Activated T-helper 1 cell treated with anti-CD3 and anti-CD28 coated beads, Interleukin-12 subunit alpha, Interleukin-12 subunit beta, Interleukin-2, Interleukin-4 antibody, amounts not matched to agents 30 ng/mL and 10 ng/mL and 1 ng/mL, durations not matched to agents 14 hours and 24 hours and 36 hours (primary cell): ENCODE measurements at regions not wholly inside any gene's neighbourhood (a gene's known extent, or its start where the extent isn't known, plus 50 kb on each side); places are given as distances from the start of the nearest gene placed in this dataset.
"Not testable (repeated sequence)": the region's sequence is repeated elsewhere in the genome, so short reads cannot be mapped to it uniquely, and the experiment has no call there.

ENCODE experiments used
- DNase-seq: peaks from one replicate; pipeline ENCODE4 v3.0.0; 2021; ENCODE audit warnings: low spot score
- H3K27ac Mint-ChIP-seq: one replicate; pipeline ENCODE4 v1.8.0; 2021; ENCODE audit warnings: mild to moderate bottlenecking, mixed read lengths
- H3K27me3 Mint-ChIP-seq: one replicate; pipeline ENCODE4 v1.8.0; 2022; ENCODE audit warnings: mild to moderate bottlenecking, moderate library complexity, mixed read lengths; ENCODE audit not compliant: insufficient read depth
- H3K36me3 Mint-ChIP-seq: one replicate; pipeline ENCODE4 v1.8.0; 2021; ENCODE audit warnings: low read depth, mixed read lengths
- H3K4me1 Mint-ChIP-seq: one replicate; pipeline ENCODE4 v1.8.0; 2021; ENCODE audit warnings: low read depth, mixed read lengths
- H3K4me3 Mint-ChIP-seq: one replicate; pipeline ENCODE4 v1.8.0; 2021; ENCODE audit warnings: mild to moderate bottlenecking, moderate library complexity, mixed read lengths
- H3K9me3 Mint-ChIP-seq: one replicate; pipeline ENCODE4 v1.8.0; 2021; ENCODE audit warnings: mixed read lengths
- intact Hi-C: fragments of 100-400 bp; cut with micrococcal nuclease; formaldehyde crosslinking; loops from one replicate; pipeline ENCODE4 v1.15.1; 2024

DNA sequence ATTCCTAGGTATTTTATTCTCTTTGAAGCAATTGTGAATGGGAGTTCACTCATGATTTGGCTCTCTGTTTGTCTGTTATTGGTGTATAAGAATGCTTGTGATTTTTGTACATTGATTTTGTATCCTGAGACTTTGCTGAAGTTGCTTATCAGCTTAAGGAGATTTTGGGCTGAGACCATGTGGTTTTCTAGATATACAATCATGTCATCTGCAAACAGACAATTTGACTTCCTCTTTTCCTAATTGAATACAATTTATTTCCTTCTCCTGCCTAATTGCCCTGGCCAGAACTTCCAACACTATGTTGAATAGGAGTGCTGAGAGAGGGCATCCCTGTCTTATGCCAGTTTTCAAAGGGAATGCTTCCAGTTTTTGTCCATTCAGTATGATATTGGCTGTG is 137.3 kb downstream of the PLPPR4 start:
- H3K4me3 Mint-ChIP-seq, H3K27me3 Mint-ChIP-seq, H3K4me1 Mint-ChIP-seq, H3K27ac Mint-ChIP-seq, H3K9me3 Mint-ChIP-seq, DNase-seq, H3K36me3 Mint-ChIP-seq, intact Hi-C loops: not testable (repeated sequence)

DNA sequence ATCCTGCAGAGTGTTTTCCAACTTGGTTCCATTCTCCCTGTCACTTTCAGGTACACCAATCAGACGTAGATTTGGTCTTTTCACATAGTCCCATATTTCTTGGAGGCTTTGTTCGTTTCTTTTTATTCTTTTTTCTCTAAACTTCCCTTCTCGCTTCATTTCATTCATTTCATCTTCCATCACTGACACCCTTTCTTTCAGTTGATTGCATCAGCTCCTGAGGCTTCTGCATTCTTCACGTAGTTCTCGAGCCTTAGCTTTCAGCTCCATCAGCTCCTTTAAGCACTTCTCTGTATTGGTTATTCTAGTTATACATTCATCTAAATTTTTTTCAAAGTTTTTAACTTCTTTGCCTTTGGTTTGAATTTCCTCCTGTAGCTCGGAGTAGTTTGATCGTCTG is 140.1 kb downstream of the PLPPR4 start:
- H3K36me3 Mint-ChIP-seq, H3K9me3 Mint-ChIP-seq, H3K27me3 Mint-ChIP-seq, H3K4me3 Mint-ChIP-seq, H3K27ac Mint-ChIP-seq, intact Hi-C loops, H3K4me1 Mint-ChIP-seq, DNase-seq: not testable (repeated sequence)

DNA sequence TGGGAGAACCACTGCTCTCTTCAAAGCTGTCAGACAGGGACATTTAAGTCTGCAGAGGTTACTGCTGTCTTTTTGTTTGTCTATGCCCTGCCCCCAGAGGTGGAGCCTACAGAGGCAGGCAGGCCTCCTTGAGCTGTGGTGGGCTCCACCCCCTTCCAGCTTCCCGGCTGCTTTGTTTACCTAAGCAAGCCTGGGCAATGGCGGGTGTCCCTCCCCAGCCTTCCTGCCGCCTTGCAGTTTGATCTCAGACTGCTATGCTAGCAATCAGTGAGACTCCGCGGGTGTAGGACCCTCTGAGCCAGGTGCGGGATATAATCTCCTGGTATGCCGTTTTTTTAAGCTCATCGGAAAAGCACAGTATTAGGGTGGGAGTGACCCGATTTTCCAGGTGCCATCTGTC is 141.0 kb downstream of the PLPPR4 start:
- H3K9me3 Mint-ChIP-seq, DNase-seq, H3K4me1 Mint-ChIP-seq, H3K27ac Mint-ChIP-seq, H3K36me3 Mint-ChIP-seq, intact Hi-C loops, H3K4me3 Mint-ChIP-seq, H3K27me3 Mint-ChIP-seq: not testable (repeated sequence)

DNA sequence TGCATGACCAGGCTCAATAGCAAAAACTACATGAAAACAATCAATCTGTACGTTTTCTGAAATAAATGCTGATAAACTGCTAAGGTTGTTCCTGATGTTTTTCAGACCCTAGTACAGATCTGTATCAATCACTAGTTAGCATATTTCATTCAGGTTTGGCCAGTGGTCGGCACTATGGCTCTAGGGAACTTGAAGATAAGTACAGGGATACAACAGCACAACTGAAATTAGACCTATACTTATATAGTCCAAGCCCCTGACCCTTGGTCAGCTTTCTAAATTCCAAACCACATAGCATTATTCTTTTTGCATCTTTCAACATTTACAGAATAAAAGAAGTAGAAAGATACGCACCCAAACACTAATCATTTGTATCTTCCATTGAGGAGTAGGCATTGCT is 142.7 kb downstream of the PLPPR4 start:
- no peaks in the 10 kb centered on the region for H3K9me3 Mint-ChIP-seq
- H3K4me1 Mint-ChIP-seq, result no peaks in the 10 kb centered on the region
- no peak overlapping the region for H3K4me3 Mint-ChIP-seq
- no peaks in the 10 kb centered on the region for H3K36me3 Mint-ChIP-seq
- H3K27ac Mint-ChIP-seq, result no peak overlapping the region
- DNase-seq, result no peak
- intact Hi-C loops, result no loop called here
- no peaks in the 10 kb centered on the region for H3K27me3 Mint-ChIP-seq

DNA sequence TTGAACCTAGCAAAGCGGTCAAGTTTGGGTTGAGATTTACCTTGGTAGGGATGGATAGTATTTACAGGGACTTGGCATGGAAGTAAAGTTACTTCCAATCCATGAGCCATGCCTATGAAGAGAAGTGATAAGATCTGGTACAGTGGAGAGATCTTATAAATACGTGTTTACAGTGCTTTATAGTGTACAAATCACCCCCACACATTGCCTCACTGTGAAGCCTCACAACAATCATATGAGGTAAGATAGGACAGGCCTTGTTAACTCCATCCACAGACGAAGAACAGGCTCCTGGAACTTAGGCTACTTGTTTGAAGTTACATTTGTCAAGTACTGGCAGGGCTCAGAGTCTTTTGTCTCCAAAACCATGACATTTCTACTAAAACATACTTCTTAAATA is 159.8 kb downstream of the PLPPR4 start:
- no peaks in the 10 kb centered on the region for H3K4me1 Mint-ChIP-seq
- H3K4me3 Mint-ChIP-seq, result no peak overlapping the region
- intact Hi-C loops, result no loop called here
- H3K9me3 Mint-ChIP-seq, result no peaks in the 10 kb centered on the region
- no peaks in the 10 kb centered on the region for H3K36me3 Mint-ChIP-seq
- H3K27ac Mint-ChIP-seq, result no peak overlapping the region
- DNase-seq, result no peak
- H3K27me3 Mint-ChIP-seq, result no peaks in the 10 kb centered on the region

DNA sequence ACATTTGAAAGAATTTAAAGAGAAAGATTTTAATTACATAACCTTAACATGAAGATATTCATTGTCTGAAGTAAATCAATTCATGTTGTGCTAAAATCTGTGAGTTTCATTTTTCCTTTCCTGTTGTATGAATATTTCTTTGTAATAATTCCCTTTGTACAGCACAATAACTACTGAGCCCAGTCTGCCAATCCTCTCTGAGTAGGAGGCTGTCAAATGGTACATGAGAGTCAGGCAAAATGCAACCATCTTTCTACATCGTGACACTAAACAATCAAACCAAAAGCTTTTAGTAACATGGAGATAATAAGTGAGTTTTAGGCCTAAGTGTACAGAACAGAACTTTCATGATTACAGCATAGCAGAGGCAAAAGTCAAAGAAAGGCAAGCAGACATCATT is 165.5 kb downstream of the PLPPR4 start:
- no peaks in the 10 kb centered on the region for H3K4me1 Mint-ChIP-seq
- H3K4me3 Mint-ChIP-seq, result no peak overlapping the region
- no peaks in the 10 kb centered on the region for H3K9me3 Mint-ChIP-seq
- intact Hi-C loops, result no loop called here
- H3K27ac Mint-ChIP-seq, result no peak overlapping the region
- no peak for DNase-seq
- H3K36me3 Mint-ChIP-seq, result no peaks in the 10 kb centered on the region
- no peaks in the 10 kb centered on the region for H3K27me3 Mint-ChIP-seq

DNA sequence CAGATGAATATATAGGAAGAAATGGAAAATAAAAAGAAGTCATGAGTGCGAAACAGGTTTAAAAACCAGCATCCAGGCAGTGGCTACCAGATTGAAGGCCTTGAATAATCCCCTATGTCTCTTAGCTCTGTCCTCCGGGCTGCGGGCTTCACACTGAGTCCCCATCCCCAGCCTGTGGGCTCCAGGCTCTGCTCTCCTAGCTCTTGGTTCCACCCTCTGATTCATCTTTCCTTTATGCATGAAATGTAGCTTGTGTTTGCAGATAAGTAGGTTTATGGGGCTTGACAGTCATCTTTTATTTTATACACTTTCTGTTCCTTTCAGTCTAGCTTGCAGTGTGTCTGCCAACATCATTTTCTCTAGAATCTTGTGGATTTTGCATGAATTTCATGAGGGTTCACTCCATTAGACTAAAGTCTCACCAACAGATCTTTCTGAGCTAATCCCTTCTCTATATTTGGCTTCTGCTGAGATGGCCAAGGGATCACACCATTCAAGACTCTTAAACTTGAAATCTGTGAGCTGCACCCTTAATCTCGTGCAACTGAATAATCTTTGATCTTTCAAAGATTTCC is 174.5 kb downstream of the PLPPR4 start:
- Mint-ChIP-seq H3K36me3 (no peaks in the 10 kb centered on the region), H3K4me1 (peaks cover 9% of the 10 kb centered on the region), H3K4me3 (no peak overlapping the region), H3K9me3 (no peaks in the 10 kb centered on the region), H3K27me3 (peaks cover 1% of the 10 kb centered on the region), H3K27ac (no peak overlapping the region)
- no peak for DNase-seq
- intact Hi-C loops, result no loop called here

DNA sequence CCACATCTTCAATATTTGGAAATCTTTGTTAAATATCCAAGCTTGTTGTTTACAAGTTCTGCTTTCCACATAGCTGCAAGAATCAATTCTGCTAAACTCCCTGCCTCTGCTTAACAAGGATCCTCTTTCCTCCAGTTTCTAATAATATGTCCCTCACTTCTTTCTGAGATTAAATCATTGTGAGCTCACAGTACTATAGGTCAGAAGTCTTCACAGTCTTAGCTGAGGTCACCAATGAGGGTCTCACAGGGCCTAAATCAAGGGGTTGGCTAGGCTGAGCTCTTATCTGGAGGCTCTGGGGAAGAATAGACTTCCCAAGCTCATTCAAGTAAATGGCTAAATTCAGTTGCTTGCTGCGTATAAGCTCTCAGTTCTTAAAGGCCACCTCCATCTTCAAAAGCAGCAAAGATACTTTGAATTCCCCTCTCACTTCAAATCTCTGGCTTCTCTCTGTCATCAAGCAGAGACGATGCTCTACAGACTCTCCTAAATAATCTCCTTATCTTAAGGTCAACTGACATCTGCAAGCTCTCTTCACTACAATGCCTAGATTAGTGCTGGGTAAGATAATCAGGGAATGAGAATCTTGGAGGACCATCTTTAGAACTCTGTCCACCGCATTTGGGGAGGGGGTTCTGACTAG is 175.3 kb downstream of the PLPPR4 start:
- H3K4me3 Mint-ChIP-seq, result no peak overlapping the region
- no peaks in the 10 kb centered on the region for H3K9me3 Mint-ChIP-seq
- intact Hi-C loops, result no loop called here
- no peaks in the 10 kb centered on the region for H3K36me3 Mint-ChIP-seq
- no peak for DNase-seq
- peaks cover 1% of the 10 kb centered on the region for H3K27me3 Mint-ChIP-seq
- H3K4me1 Mint-ChIP-seq, result peaks cover 9% of the 10 kb centered on the region
- H3K27ac Mint-ChIP-seq, result no peak overlapping the region

DNA sequence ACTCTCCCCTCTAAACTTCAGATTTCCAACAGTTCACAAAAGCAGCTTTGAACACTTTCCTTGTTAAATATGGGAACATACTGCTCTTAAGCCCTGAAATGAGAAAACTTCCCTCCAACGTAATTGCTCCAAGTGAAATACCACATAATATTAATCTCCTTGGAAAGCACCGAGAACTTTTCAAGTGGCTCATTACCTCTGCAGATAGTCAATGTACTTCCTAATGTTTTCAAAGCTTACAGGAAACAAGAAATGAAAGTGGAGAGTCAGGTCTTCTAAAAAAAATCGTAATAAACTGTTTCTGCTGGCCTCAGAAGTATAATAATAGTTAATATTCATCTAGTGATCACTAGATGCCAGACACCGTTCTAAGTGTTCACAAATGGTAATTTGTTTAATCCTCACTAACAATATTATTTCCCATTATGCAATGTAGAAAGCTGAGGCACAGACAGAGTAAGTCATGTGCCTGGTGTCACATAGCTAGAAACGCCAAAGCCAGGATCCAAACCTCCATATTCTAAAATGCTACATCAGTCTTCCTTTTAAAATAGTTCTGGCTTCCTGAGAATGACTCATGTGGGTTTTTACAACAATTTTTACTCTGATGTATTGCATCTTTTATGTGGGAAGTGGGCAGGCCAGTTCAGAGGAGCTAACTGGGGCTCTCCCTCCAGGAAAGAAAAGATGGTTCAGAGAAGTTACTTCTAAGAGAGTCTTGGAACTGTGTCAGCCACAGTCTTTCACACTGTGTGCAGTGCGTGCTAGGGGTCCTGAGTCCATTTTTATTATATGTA is 177.2 kb downstream of the PLPPR4 start:
- H3K4me3 Mint-ChIP-seq, result no peak overlapping the region
- peaks cover 9% of the 10 kb centered on the region for H3K4me1 Mint-ChIP-seq
- no peak overlapping the region for H3K27ac Mint-ChIP-seq
- no peak for DNase-seq
- no peaks in the 10 kb centered on the region for H3K36me3 Mint-ChIP-seq
- intact Hi-C loops, result no loop called here
- peaks cover 1% of the 10 kb centered on the region for H3K27me3 Mint-ChIP-seq
- H3K9me3 Mint-ChIP-seq, result no peaks in the 10 kb centered on the region

DNA sequence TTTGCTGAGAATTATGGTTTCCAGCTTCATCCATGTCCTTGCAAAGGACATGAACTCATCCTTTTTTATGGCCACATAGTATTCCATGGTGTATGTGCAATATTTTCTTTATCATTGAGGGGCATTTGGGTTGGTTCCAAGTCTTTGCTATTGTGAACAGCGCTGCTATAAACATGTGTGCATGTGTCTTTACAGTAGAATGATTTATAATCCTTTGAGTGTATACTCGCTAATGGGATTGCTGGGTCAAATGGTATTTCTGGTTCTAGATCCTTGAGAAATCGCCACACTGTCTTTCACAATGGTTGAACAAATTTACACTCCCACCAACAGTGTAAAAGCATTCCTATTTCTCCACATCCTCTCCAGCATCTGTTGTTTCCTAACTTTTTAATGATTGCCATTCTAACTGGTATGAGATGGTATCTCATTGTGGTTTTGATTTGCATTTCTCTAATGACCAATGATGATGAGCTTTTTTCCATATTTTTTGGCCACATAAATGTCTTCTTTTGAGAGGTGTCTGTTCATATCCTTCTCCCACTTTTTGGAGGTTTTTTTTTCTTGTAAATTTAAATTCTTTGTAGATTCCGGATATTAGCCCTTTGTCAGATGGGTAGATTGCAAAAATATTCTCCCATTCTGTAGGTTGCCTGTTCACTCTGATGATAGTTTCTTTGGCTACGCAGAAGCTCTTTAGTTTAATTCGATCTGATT is 180.1 kb downstream of the PLPPR4 start:
- H3K27ac Mint-ChIP-seq, DNase-seq, H3K9me3 Mint-ChIP-seq, H3K4me1 Mint-ChIP-seq, H3K27me3 Mint-ChIP-seq, H3K4me3 Mint-ChIP-seq, intact Hi-C loops, H3K36me3 Mint-ChIP-seq: not testable (repeated sequence)

DNA sequence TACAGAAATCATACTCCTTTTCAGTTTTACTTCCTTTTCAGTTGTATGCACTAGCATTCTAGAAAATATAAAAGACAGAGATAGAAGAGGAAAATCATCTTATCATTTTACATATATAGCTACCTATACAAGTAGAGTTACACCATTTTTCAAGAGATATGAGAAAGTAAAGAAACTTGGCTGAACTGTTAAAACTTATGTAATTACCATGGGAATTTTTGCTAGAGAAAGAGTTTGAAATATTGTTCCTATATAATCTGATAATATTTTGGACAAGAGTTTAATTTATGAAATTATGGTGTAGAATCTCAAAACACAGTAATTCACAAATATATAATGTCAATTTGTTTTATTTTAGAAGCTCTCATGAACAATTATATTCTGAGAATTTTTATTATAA is 180.8 kb downstream of the PLPPR4 start:
- no peaks in the 10 kb centered on the region for H3K9me3 Mint-ChIP-seq
- no peaks in the 10 kb centered on the region for H3K27me3 Mint-ChIP-seq
- intact Hi-C loops, result no loop called here
- peaks cover 9% of the 10 kb centered on the region for H3K4me1 Mint-ChIP-seq
- no peak for DNase-seq
- no peak overlapping the region for H3K27ac Mint-ChIP-seq
- no peak overlapping the region for H3K4me3 Mint-ChIP-seq
- H3K36me3 Mint-ChIP-seq, result no peaks in the 10 kb centered on the region

DNA sequence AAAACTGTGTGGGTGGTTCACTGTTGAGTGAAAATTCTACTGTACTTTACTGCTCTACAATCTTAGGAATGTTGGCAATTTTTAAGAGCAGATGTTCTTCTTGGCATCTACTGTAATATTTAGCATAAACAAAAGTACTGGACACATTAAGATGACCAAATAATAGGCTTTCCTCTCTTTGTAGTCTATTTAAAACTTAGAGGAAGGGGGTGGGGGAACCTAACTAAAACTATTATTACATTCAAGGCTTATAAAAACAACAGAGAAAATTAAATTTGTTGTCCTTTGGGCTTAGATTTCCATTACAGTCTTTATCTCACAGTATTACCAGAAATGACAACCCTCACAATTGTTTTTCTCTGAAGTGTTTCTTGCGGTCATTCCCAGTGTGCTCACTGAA is 181.2 kb downstream of the PLPPR4 start:
- Mint-ChIP-seq H3K4me3 (no peak overlapping the region), H3K4me1 (peaks cover 9% of the 10 kb centered on the region), H3K27ac (no peak overlapping the region), H3K9me3 (no peaks in the 10 kb centered on the region), H3K27me3 (no peaks in the 10 kb centered on the region), H3K36me3 (no peaks in the 10 kb centered on the region)
- intact Hi-C loops, result no loop called here
- no peak for DNase-seq

DNA sequence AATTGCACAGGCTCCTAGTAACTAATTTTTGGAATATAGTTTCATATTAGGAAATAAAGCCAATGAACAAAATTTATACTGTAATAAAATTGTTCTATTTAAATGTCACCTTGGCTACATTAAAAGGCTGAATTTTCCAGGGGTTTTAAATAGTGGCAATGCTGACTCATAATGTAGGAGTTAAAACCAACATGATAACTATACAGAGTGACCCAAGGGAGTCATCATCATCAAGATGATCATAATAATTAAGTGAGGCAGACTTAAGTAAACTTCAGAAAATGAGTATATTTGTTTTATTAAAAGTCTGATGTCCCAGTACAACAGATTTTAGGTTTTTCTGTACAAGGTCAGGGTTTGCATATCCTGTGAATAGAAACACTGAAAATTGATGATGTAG is 183.4 kb downstream of the PLPPR4 start:
- Mint-ChIP-seq H3K27me3 (no peaks in the 10 kb centered on the region), H3K4me1 (no peaks in the 10 kb centered on the region), H3K4me3 (no peak overlapping the region), H3K36me3 (no peaks in the 10 kb centered on the region), H3K27ac (no peak overlapping the region), H3K9me3 (no peaks in the 10 kb centered on the region)
- DNase-seq, result no peak
- intact Hi-C loops, result no loop called here
